ENCODE measurements at regions not wholly inside any gene's neighbourhood (a gene's known extent, or its start where the extent isn't known, plus 50 kb on each side); places are given as distances from the start of the nearest gene placed in this dataset.

- TF ChIP-seq CTCF (conservative IDR thresholded peaks at IDR 0.05; ENCODE audit: control insufficient read depth, insufficient read depth, low read depth, low read length), result no peak
- DNase-seq (ENCODE audit: low read depth), result no peak
- H3K4me3 ChIP-seq (ENCODE audit: control insufficient read depth, low read depth, low read length), result no peak overlapping the region
These were observed 383.3 kb downstream of the MN1 start for GRCh38 chr22:27418261-27418660.

- no peak overlapping the region for H3K4me3 ChIP-seq (ENCODE audit: control insufficient read depth, low read depth, low read length)
- DNase-seq (ENCODE audit: low read depth), result peak; percentile 33
- no peak for TF ChIP-seq CTCF (conservative IDR thresholded peaks at IDR 0.05; ENCODE audit: control insufficient read depth, insufficient read depth, low read depth, low read length)
These were observed 382.1 kb downstream of the MN1 start for GRCh38 chr22:27419473-27419872.

- no peak for TF ChIP-seq CTCF (conservative IDR thresholded peaks at IDR 0.05; ENCODE audit: control insufficient read depth, insufficient read depth, low read depth, low read length)
- peak; percentile 47 for DNase-seq (ENCODE audit: low read depth)
- no peak overlapping the region for H3K4me3 ChIP-seq (ENCODE audit: control insufficient read depth, low read depth, low read length)
These were observed 381.2 kb downstream of the MN1 start for GRCh38 chr22:27420195-27420816.

GRCh38 chr22:27420817-27421361 is 380.7 kb downstream of the MN1 start:
- TF ChIP-seq CTCF (conservative IDR thresholded peaks at IDR 0.05; ENCODE audit: control insufficient read depth, insufficient read depth, low read depth, low read length), result no peak
- no peak overlapping the region for H3K4me3 ChIP-seq (ENCODE audit: control insufficient read depth, low read depth, low read length)
- peak; percentile 93 for DNase-seq (ENCODE audit: low read depth)

- no peak for DNase-seq (ENCODE audit: low read depth)
- no peak for TF ChIP-seq CTCF (conservative IDR thresholded peaks at IDR 0.05; ENCODE audit: control insufficient read depth, insufficient read depth, low read depth, low read length)
These were observed 379.1 kb downstream of the MN1 start for GRCh38 chr22:27422442-27422841.

GRCh38 chr22:27424319-27424718 is 377.2 kb downstream of the MN1 start:
- H3K4me3 ChIP-seq (ENCODE audit: control insufficient read depth, low read depth, low read length), result no peak overlapping the region
- DNase-seq (ENCODE audit: low read depth), result no peak
- no peak for TF ChIP-seq CTCF (conservative IDR thresholded peaks at IDR 0.05; ENCODE audit: control insufficient read depth, insufficient read depth, low read depth, low read length)

More at GRCh38 chr22:27422442-27422841, 379.1 kb downstream of the MN1 start:
- H3K4me3 ChIP-seq (ENCODE audit: control insufficient read depth, low read depth, low read length), result no peak overlapping the region

All from fibroblast of mammary gland (primary cell).